HCT116 (cell line): ENCODE measurements at regions not wholly inside any gene's neighbourhood (a gene's known extent, or its start where the extent isn't known, plus 50 kb on each side); places are given as distances from the start of the nearest gene placed in this dataset.

ENCODE experiments used
- ATAC-seq: fragments of 200-7000 bp; cut with Tn5 transposase; 2 replicates; pipeline ENCODE4 v1.9.1; 2020; ENCODE audit warnings: mild to moderate bottlenecking, moderate library complexity
- BruUV-seq: library from RNA; stranded (reverse); fragments of 400-500 nt; replicated peaks from 2 replicates; lab custom pipeline; 2021; lab: Mats Ljungman, UMichigan
- CTCF ChIA-PET: fragments of 300-600 bp; sonication (Branson Sonifier 250); formaldehyde crosslinking; loops from one replicate; lab custom pipeline; 2021; ENCODE audit warnings: antibody characterized with exemption; lab: Charles Lee
- POLR2A ChIA-PET: fragments of 300-600, 350-600 bp; sonication (Branson Sonifier 250); formaldehyde crosslinking; loops from one replicate; lab custom pipeline; 2021; ENCODE audit warnings: antibody characterized with exemption; lab: Charles Lee
- RAD21 ChIA-PET, 2 experiments: fragments of 300-600 bp; sonication (Branson Sonifier 250); formaldehyde crosslinking; loops; one replicate each; lab custom pipeline; 2023; ENCODE audit warnings: low total read pairs in 2 of 2; ENCODE audit not compliant: uncharacterized antibody in 2 of 2, unreplicated experiment in 2 of 2, low non-redundant PET in 1 of 2; lab: Charles Lee
- DNase-seq: peaks from one replicate; pipeline ENCODE4 v3.0.0-alpha.2; 2010; ENCODE audit warnings: low read depth, low spot score
- H2AFZ ChIP-seq: fragments of 200-600 bp; shearing (Covaris generic), sonication (generic); 2 replicates; pipeline ENCODE4 v1.6.1; 2017; ENCODE audit warnings: low read depth, mixed run types, mixed read lengths, antibody characterized with exemption, low read length; ENCODE audit not compliant: poor library complexity, severe bottlenecking
- H3K27ac ChIP-seq: 2 replicates; pipeline ENCODE4 v1.5.1; 2012; ENCODE audit warnings: low read depth, low read length
- H3K27me3 ChIP-seq: fragments of 200-600 bp; sonication (generic); 2 replicates; pipeline ENCODE4 v1.6.1; 2016; ENCODE audit warnings: mixed run types, low read length, mixed read lengths; ENCODE audit not compliant: insufficient read depth
- H3K36me3 ChIP-seq, 2 experiments: fragments of 200-500 bp in 1 of 2; fragments of 200-600 bp in 1 of 2; sonication (Bioruptor generic) in 1 of 2; sonication (generic) in 1 of 2; 2 replicates each; pipeline versions ENCODE4 v1.5.1 to v1.6.1; 2014 to 2016; ENCODE audit warnings: low read length in 2 of 2, inconsistent platforms in 1 of 2, mixed read lengths in 1 of 2, mixed run types in 1 of 2; ENCODE audit not compliant: insufficient read depth in 2 of 2, control insufficient read depth in 1 of 2
- H3K4me1 ChIP-seq, 2 experiments: fragments of 200-600 bp in 1 of 2; sonication (generic) in 1 of 2; 2 replicates each; pipeline versions ENCODE4 v1.5.1 to v1.6.1; 2012 to 2017; ENCODE audit warnings: low read length in 2 of 2, inconsistent platforms in 1 of 2, mild to moderate bottlenecking in 1 of 2, mixed read lengths in 1 of 2, mixed run types in 1 of 2, moderate library complexity in 1 of 2; ENCODE audit not compliant: insufficient read depth in 2 of 2, control insufficient read depth in 1 of 2
- H3K4me2 ChIP-seq: fragments of 200-600 bp; sonication (generic); 2 replicates; pipeline ENCODE4 v1.6.1; 2017; ENCODE audit warnings: mixed run types, low read length, mixed read lengths
- H3K4me3 ChIP-seq, 2 experiments: fragments of 200-600 bp in 1 of 2; sonication (generic) in 1 of 2; replicated peaks in 1 of 2; 2 replicates each; pipeline ENCODE4 v1.5.1; 2011 to 2016; ENCODE audit warnings: low read length in 2 of 2, control low read depth in 1 of 2, low read depth in 1 of 2, mild to moderate bottlenecking in 1 of 2, mixed read lengths in 1 of 2, mixed run types in 1 of 2
- H3K79me2 ChIP-seq: fragments of 200-600 bp; sonication (generic); 2 replicates; pipeline ENCODE4 v1.6.1; 2017; ENCODE audit warnings: mild to moderate bottlenecking, mixed run types, low read length, moderate library complexity, mixed read lengths; ENCODE audit not compliant: insufficient read depth
- H3K9ac ChIP-seq: fragments of 200-600 bp; sonication (generic); 2 replicates; pipeline ENCODE4 v1.6.1; 2016; ENCODE audit warnings: low read length, mixed read lengths
- H3K9me2 ChIP-seq: fragments of 200-600 bp; sonication (generic), shearing (Covaris generic); 2 replicates; pipeline ENCODE4 v1.6.1; 2017; ENCODE audit warnings: mixed run types, mild to moderate bottlenecking, moderate library complexity; ENCODE audit not compliant: insufficient read depth
- H3K9me3 ChIP-seq, 2 experiments: fragments of 200-500 bp in 1 of 2; fragments of 200-600 bp in 1 of 2; sonication (Bioruptor generic) in 1 of 2; sonication (generic) in 1 of 2; 2 replicates each; pipeline ENCODE4 v1.6.1; 2014 to 2017; ENCODE audit warnings: low read length in 2 of 2, mixed read lengths in 2 of 2, inconsistent platforms in 1 of 2, low read depth in 1 of 2, mild to moderate bottlenecking in 1 of 2, mixed run types in 1 of 2, moderate library complexity in 1 of 2; ENCODE audit not compliant: control insufficient read depth in 1 of 2, insufficient read depth in 1 of 2
- H4K20me1 ChIP-seq: fragments of 200-600 bp; sonication (generic), shearing (Covaris generic); 2 replicates; pipeline ENCODE4 v1.6.1; 2017; ENCODE audit warnings: mixed run types, mild to moderate bottlenecking, moderate library complexity; ENCODE audit not compliant: insufficient read depth
- EGR1 ChIP-seq: IDR thresholded peaks from 2 replicates; pipeline ENCODE4 v1.6.1; 2012; ENCODE audit warnings: low read depth
- EZH2phosphoT487 ChIP-seq: fragments of 200-600 bp; IDR thresholded peaks from 2 replicates; pipeline ENCODE4 v1.6.1; 2018; ENCODE audit warnings: antibody characterized with exemption, borderline replicate concordance
- POLR2A ChIP-seq: IDR thresholded peaks from 2 replicates; pipeline ENCODE4 v1.7.0; 2011; ENCODE audit warnings: borderline replicate concordance; ENCODE audit not compliant: insufficient read depth, insufficient read length; ENCODE audit errors: extremely low read depth
- POLR2AphosphoS5 ChIP-seq: IDR thresholded peaks from 2 replicates; pipeline ENCODE4 v1.6.1; 2011; ENCODE audit warnings: mild to moderate bottlenecking, low read depth, low read length, moderate library complexity
- RAD21 ChIP-seq: IDR thresholded peaks from 2 replicates; pipeline ENCODE4 v1.6.1; 2012; ENCODE audit warnings: low read depth, mild to moderate bottlenecking
- SP1 ChIP-seq: IDR thresholded peaks from 2 replicates; pipeline ENCODE4 v1.6.1; 2012; ENCODE audit warnings: low read depth
- SRF ChIP-seq: IDR thresholded peaks from 2 replicates; pipeline ENCODE4 v1.6.1; 2012; ENCODE audit warnings: low read depth
- YY1 ChIP-seq: IDR thresholded peaks from 2 replicates; pipeline ENCODE4 v1.6.1; 2011; ENCODE audit warnings: low read length, low read depth, moderate library complexity, mild to moderate bottlenecking; ENCODE audit not compliant: insufficient replicate concordance; ENCODE audit errors: extremely low read depth
- intact Hi-C: fragments of 100-400 bp; cut with micrococcal nuclease; formaldehyde crosslinking; loops from 2 replicates; pipeline ENCODE4 v1.10.0; 2022
- TF ChIP-seq, protein P1 (sequence below): IDR thresholded peaks from 2 replicates; pipeline ENCODE4 v1.6.1; 2011; ENCODE audit warnings: mild to moderate bottlenecking, low read length, moderate library complexity; ENCODE audit not compliant: insufficient replicate concordance; ENCODE audit errors: extremely low read depth
- TF ChIP-seq, protein P2 (sequence below), 3 experiments: fragments of 200-600 bp in 1 of 3; sonication (generic) in 1 of 3; IDR thresholded peaks in 2 of 3; conservative IDR thresholded peaks in 1 of 3; 2 replicates each; pipeline ENCODE4 v1.5.1; 2012 to 2017; ENCODE audit warnings: low read depth in 2 of 3, low read length in 2 of 3, antibody characterized with exemption in 1 of 3, borderline replicate concordance in 1 of 3, control low read depth in 1 of 3, mild to moderate bottlenecking in 1 of 3, mixed read lengths in 1 of 3, mixed run types in 1 of 3, moderate library complexity in 1 of 3; ENCODE audit not compliant: insufficient read depth in 1 of 3

DNA sequence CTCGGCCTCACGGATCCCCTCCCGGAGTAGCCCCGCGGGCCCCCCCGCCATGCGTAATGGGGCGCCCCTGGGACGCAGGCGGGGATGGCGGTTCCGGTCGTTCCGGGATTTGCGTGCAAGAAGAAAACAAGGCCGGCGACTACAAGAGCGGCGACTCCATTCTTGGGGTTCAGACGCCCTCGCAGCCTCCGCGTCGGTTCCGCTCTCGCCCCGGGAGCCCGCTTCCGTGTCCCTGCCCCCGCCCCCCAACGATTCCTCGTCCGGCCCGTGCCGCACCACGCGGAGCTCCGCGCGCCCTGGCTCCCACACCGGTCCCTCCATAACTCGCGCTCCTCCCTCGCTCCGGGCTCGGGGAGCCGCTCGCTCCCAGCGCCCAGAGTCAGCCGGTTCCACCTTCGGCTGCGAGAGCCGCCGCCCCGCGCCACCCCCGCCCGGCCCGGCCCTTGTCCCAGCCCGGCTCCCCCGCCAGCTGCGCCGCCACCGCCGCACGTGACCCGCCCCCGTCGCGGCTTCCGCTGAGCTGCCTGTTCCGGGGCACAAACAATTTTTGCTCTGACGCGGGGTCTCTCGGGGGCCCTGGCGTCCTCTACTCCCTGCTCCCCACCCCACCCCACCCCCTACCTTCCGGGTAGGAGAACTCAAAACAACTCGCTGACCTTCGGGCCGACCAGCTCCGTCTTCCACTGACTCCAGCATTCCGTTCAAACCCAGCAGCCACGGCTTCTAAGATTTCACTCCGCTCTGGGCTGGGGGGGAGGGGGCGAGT is 78.8 kb upstream of the BCOR start:
- Histone ChIP-seq H3K79me2 (peaks cover 11% of the 10 kb centered on the region), H3K9me2 (no peaks in the 10 kb centered on the region), H2AFZ (no peak overlapping the region), H3K9me3 (no peaks in the 10 kb centered on the region), H4K20me1 (no peaks in the 10 kb centered on the region), H3K27me3 (no peaks in the 10 kb centered on the region), H3K27ac (peak overlapping the region; percentile 98), H3K4me3 (peak overlapping the region; percentile 48 to 60), H3K4me2 (peak overlapping the region; percentile 86), H3K4me1 (peaks cover 16 to 54% of the 10 kb centered on the region in 2 experiments), H3K36me3 (no peaks in the 10 kb centered on the region), H3K9ac (peak overlapping the region; percentile 83)
- CTCF ChIA-PET: interaction anchor here (0.8 to 1.3 kb wide), 3 partner anchors 9 to 292 kb away, joined by 3 to 4 read pairs (median 3); no protein-coding TSS in a partner anchor
- intact Hi-C loops: loop anchor here (10.0 kb wide), 2 partner anchors 88 to 1372 kb away; partner anchors contain the start of gene MID1IP1
- DNase-seq: no peak
- TF ChIP-seq POLR2AphosphoS5 (peak; percentile 28; the same call in 1 of the 2 replicates), YY1 (no peak)
- RAD21 ChIA-PET: interaction anchor here in 1 of 2 experiments (0.6 to 0.7 kb wide), 2 partner anchors 211 to 360 kb away, joined by 4 to 6 read pairs; no protein-coding TSS in a partner anchor
- BruUV-seq: no TSS peak
- POLR2A ChIA-PET: interaction anchor here (0.6 to 1.8 kb wide), 7 partner anchors 8 to 403 kb away, joined by 3 to 10 read pairs (median 3); partner anchors contain the start of gene BCOR
- ATAC-seq: peak; percentile 16

- Histone ChIP-seq H3K27me3 (no peaks in the 10 kb centered on the region), H2AFZ (no peak overlapping the region), H3K9ac (peak overlapping the region; percentile 83), H4K20me1 (no peaks in the 10 kb centered on the region), H3K9me2 (no peaks in the 10 kb centered on the region), H3K36me3 (no peaks in the 10 kb centered on the region), H3K4me1 (peaks cover 20 to 62% of the 10 kb centered on the region in 2 experiments), H3K4me3 (peak overlapping the region; percentile 48 to 60), H3K9me3 (no peaks in the 10 kb centered on the region), H3K4me2 (peak overlapping the region; percentile 86), H3K27ac (peak overlapping the region; percentile 98), H3K79me2 (peaks cover 19% of the 10 kb centered on the region)
- BruUV-seq: no TSS peak
- POLR2A ChIA-PET: interaction anchor here (1.2 kb wide), 1 partner anchor 78 kb away, joined by 10 read pairs; the partner anchor contains the start of gene BCOR
- RAD21 ChIA-PET: no interaction called here
- intact Hi-C loops: loop anchor here (10.0 kb wide), 2 partner anchors 89 to 1371 kb away; partner anchors contain the start of gene MID1IP1
- CTCF ChIA-PET: interaction anchor here (1.3 kb wide), 1 partner anchor 8 kb away, joined by 3 read pairs; no protein-coding TSS in a partner anchor
- no peak for DNase-seq
- peak; percentile 17 for ATAC-seq
- TF ChIP-seq, protein P1, sequence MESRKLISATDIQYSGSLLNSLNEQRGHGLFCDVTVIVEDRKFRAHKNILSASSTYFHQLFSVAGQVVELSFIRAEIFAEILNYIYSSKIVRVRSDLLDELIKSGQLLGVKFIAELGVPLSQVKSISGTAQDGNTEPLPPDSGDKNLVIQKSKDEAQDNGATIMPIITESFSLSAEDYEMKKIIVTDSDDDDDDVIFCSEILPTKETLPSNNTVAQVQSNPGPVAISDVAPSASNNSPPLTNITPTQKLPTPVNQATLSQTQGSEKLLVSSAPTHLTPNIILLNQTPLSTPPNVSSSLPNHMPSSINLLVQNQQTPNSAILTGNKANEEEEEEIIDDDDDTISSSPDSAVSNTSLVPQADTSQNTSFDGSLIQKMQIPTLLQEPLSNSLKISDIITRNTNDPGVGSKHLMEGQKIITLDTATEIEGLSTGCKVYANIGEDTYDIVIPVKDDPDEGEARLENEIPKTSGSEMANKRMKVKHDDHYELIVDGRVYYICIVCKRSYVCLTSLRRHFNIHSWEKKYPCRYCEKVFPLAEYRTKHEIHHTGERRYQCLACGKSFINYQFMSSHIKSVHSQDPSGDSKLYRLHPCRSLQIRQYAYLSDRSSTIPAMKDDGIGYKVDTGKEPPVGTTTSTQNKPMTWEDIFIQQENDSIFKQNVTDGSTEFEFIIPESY: no peak
- TF ChIP-seq POLR2AphosphoS5: peak; percentile 49
- TF ChIP-seq YY1: no peak
- TF ChIP-seq POLR2A: peak; percentile 5
- TF ChIP-seq RAD21: no peak
- no peak for TF ChIP-seq EGR1
- TF ChIP-seq EZH2phosphoT487: no peak
- TF ChIP-seq SP1: no peak
- TF ChIP-seq, protein P2, sequence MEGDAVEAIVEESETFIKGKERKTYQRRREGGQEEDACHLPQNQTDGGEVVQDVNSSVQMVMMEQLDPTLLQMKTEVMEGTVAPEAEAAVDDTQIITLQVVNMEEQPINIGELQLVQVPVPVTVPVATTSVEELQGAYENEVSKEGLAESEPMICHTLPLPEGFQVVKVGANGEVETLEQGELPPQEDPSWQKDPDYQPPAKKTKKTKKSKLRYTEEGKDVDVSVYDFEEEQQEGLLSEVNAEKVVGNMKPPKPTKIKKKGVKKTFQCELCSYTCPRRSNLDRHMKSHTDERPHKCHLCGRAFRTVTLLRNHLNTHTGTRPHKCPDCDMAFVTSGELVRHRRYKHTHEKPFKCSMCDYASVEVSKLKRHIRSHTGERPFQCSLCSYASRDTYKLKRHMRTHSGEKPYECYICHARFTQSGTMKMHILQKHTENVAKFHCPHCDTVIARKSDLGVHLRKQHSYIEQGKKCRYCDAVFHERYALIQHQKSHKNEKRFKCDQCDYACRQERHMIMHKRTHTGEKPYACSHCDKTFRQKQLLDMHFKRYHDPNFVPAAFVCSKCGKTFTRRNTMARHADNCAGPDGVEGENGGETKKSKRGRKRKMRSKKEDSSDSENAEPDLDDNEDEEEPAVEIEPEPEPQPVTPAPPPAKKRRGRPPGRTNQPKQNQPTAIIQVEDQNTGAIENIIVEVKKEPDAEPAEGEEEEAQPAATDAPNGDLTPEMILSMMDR (IDR thresholded peaks at IDR 0.05 in 2 of 3, conservative IDR thresholded peaks at IDR 0.05 in 1 of 3; ENCODE audit: borderline replicate concordance in 1 of 3, insufficient read depth in 1 of 3, low read depth in 2 of 3, low read length in 2 of 3): no peak
- TF ChIP-seq SRF: no peak
Measured at GRCh38 chrX:40175511-40176350, 78.0 kb upstream of the BCOR start.
